KMS-11 (cell line): ENCODE measurements at regions not wholly inside any gene's neighbourhood (a gene's known extent, or its start where the extent isn't known, plus 50 kb on each side); places are given as distances from the start of the nearest gene placed in this dataset.

Experiments used
- H2AFZ ChIP-seq: fragments of 200-600 bp; sonication (generic); 2 replicates; pipeline ENCODE4 v1.6.1; 2016; ENCODE audit warnings: antibody characterized with exemption, mixed run types, low read depth
- H3K27ac ChIP-seq: fragments of 200-600 bp; sonication (generic); 2 replicates; pipeline ENCODE4 v1.6.1; 2016; ENCODE audit warnings: mild to moderate bottlenecking, mixed run types
- H3K27me3 ChIP-seq: fragments of 200-600 bp; sonication (generic); 2 replicates; pipeline ENCODE4 v1.6.1; 2017; ENCODE audit warnings: mild to moderate bottlenecking, low read depth, mixed run types, moderate library complexity; ENCODE audit not compliant: insufficient read depth
- H3K36me3 ChIP-seq: fragments of 200-600 bp; sonication (generic); 2 replicates; pipeline ENCODE4 v1.6.1; 2017; ENCODE audit warnings: mild to moderate bottlenecking, mixed run types; ENCODE audit not compliant: insufficient read depth
- H3K4me1 ChIP-seq: fragments of 200-600 bp; sonication (generic); 2 replicates; pipeline ENCODE4 v1.6.1; 2016; ENCODE audit warnings: mild to moderate bottlenecking, low read depth, mixed run types; ENCODE audit not compliant: poor library complexity, severe bottlenecking
- H3K4me2 ChIP-seq: fragments of 200-600 bp; sonication (generic); 2 replicates; pipeline ENCODE4 v1.7.0; 2016; ENCODE audit warnings: mild to moderate bottlenecking, mixed run types
- H3K4me3 ChIP-seq: fragments of 200-600 bp; sonication (generic); IDR thresholded peaks from 2 replicates; pipeline ENCODE4 v1.6.1; 2017; ENCODE audit warnings: low read depth, low read length, mixed read lengths; ENCODE audit not compliant: insufficient read depth
- H3K79me2 ChIP-seq: fragments of 200-600 bp; sonication (generic); 2 replicates; pipeline ENCODE4 v1.6.1; 2016; ENCODE audit warnings: low read depth, mixed run types; ENCODE audit not compliant: insufficient read depth
- H3K9ac ChIP-seq: fragments of 200-600 bp; sonication (generic); 2 replicates; pipeline ENCODE4 v1.6.1; 2016; ENCODE audit warnings: mild to moderate bottlenecking, mixed run types
- H4K20me1 ChIP-seq: fragments of 200-600 bp; sonication (generic); 2 replicates; pipeline ENCODE4 v1.6.1; 2016; ENCODE audit warnings: mild to moderate bottlenecking, mixed run types; ENCODE audit not compliant: insufficient read depth
- TF ChIP-seq, protein P1 (sequence below): fragments of 200-600 bp; sonication (generic); conservative IDR thresholded peaks from 2 replicates; pipeline ENCODE4 v1.6.1; 2017; ENCODE audit warnings: low read depth, mild to moderate bottlenecking, antibody characterized with exemption, low read length, moderate library complexity, mixed read lengths

DNA sequence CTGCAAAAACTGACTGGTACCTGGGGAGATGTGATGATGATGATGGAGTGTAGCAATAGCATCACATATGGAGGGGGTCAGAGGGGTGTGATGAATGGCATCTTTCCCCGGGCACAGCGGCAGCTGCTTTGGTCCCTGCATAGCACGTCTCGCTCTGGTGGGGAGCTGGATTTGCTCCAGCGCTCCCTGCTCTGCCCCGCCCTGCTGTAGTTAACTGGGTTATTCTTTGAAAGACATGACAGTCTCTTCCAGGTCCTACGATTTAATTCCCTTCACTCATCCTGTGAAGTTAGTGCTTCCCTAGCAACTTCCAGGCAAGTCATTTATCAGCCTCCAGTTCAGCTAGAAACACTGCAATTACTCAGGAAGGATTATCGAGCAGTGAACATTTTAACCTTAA, 463.1 kb downstream of the TSN start:
- Histone ChIP-seq H3K27me3 (no peaks in the 10 kb centered on the region), H3K4me1 (no peaks in the 10 kb centered on the region), H2AFZ (no peak overlapping the region), H3K9ac (no peak overlapping the region), H3K79me2 (no peaks in the 10 kb centered on the region), H3K27ac (no peak overlapping the region), H3K4me3 (no peak overlapping the region), H3K4me2 (no peak overlapping the region), H3K36me3 (no peaks in the 10 kb centered on the region), H4K20me1 (no peaks in the 10 kb centered on the region)
- TF ChIP-seq, protein P1, sequence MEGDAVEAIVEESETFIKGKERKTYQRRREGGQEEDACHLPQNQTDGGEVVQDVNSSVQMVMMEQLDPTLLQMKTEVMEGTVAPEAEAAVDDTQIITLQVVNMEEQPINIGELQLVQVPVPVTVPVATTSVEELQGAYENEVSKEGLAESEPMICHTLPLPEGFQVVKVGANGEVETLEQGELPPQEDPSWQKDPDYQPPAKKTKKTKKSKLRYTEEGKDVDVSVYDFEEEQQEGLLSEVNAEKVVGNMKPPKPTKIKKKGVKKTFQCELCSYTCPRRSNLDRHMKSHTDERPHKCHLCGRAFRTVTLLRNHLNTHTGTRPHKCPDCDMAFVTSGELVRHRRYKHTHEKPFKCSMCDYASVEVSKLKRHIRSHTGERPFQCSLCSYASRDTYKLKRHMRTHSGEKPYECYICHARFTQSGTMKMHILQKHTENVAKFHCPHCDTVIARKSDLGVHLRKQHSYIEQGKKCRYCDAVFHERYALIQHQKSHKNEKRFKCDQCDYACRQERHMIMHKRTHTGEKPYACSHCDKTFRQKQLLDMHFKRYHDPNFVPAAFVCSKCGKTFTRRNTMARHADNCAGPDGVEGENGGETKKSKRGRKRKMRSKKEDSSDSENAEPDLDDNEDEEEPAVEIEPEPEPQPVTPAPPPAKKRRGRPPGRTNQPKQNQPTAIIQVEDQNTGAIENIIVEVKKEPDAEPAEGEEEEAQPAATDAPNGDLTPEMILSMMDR = no peak

DNA sequence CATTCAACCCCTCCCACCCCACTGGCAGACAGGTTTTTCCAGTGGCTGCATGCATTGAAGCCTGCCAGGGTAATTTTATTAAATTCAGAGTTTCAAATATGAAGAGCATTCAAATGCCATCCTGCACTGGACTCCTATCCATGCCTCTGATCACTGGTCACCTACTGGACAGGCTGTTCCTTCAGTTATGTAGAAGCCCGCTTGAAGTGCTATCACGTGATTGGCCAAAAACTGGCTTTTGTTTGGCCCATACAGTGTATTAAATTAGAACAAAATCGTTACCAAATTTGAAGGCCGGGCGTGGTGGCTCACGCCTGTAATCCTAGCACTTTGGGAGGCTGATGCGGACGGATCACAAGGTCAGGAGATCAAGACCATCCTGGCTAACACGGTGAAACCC, 464.1 kb downstream of the TSN start:
- Histone ChIP-seq H3K9ac (no peak overlapping the region), H3K4me1 (no peaks in the 10 kb centered on the region), H3K4me3 (no peak overlapping the region), H3K27ac (no peak overlapping the region), H3K79me2 (no peaks in the 10 kb centered on the region), H4K20me1 (no peaks in the 10 kb centered on the region), H3K36me3 (no peaks in the 10 kb centered on the region), H3K4me2 (no peak overlapping the region), H2AFZ (no peak overlapping the region), H3K27me3 (no peaks in the 10 kb centered on the region)
- TF ChIP-seq, protein P1 = no peak

DNA sequence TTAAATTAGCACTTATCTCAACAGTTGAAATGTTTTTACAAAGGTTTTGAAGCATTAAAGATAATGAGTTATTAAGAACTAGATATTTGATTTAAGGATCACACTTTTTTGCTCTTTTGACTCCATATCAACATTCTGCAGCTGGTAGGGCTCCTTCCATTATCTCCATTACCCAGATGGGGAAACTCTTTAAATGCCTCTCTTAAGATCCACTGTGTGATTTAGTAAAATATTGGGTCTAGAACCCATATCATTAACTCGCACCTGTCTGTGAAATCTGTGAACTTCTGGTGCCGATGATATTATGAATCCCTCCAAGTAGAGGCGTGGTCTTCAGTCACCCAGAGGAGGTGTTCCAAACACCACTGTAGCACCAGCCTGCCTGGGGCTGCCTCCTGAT, 466.2 kb downstream of the TSN start:
- Histone ChIP-seq H4K20me1 (no peaks in the 10 kb centered on the region), H3K4me2 (no peak overlapping the region), H2AFZ (no peak overlapping the region), H3K79me2 (no peaks in the 10 kb centered on the region), H3K27ac (no peak overlapping the region), H3K27me3 (no peaks in the 10 kb centered on the region), H3K4me1 (no peaks in the 10 kb centered on the region), H3K36me3 (no peaks in the 10 kb centered on the region), H3K9ac (no peak overlapping the region), H3K4me3 (no peak overlapping the region)
- TF ChIP-seq, protein P1 = no peak

DNA sequence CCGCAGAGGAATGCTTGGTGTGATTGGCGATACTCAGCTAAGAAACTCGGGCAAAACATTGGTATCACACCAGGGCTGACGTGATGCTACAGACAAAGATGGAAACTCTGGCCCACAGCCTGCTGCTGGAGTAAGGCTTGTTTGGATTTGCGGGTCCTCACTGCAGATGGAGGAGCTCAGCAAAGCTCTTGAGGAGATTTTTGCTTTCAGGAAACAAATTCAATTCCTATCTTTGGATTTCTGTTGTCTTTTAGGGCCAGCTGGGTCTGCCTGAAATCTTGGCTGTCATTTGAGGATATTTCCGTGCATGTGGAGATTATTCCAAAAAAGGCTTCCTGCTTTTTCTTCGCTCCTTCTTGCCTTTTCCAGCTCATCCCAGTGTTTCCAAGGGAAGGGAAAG, 475.8 kb downstream of the TSN start:
- H3K27ac ChIP-seq = no peak overlapping the region
- no peak overlapping the region for H3K4me3 ChIP-seq
- TF ChIP-seq, protein P1 = no peak
- no peaks in the 10 kb centered on the region for H3K27me3 ChIP-seq
- H4K20me1 ChIP-seq = no peaks in the 10 kb centered on the region
- H3K4me2 ChIP-seq = no peak overlapping the region
- no peaks in the 10 kb centered on the region for H3K79me2 ChIP-seq
- H2AFZ ChIP-seq = no peak overlapping the region
- no peak overlapping the region for H3K9ac ChIP-seq
- H3K36me3 ChIP-seq = no peaks in the 10 kb centered on the region
- H3K4me1 ChIP-seq = no peaks in the 10 kb centered on the region

DNA sequence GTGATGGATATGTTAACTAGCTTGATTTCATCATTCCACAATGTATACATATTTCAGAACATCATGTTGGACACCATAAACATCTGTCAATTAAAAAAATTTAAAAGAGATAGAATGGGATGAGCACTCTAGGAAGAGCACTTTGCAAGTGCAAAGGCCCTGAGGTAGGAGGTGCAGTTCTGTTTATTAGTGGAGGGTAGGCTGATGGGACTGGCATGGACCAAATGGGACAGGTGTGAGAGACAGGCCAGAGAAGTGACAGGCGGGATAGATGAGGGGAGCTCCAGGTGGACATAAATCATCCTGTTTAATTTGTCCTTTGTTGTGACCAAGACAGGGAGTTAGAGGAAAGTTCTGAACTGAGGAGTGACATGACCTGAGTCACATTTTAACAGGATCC, 477.9 kb downstream of the TSN start:
- H2AFZ ChIP-seq = no peak overlapping the region

More for the DNA sequence above, 477.9 kb downstream of the TSN start:
- no peak overlapping the region for H3K4me3 ChIP-seq
- TF ChIP-seq, protein P1 = no peak
- H3K27me3 ChIP-seq = no peaks in the 10 kb centered on the region
- H3K27ac ChIP-seq = no peak overlapping the region
- no peaks in the 10 kb centered on the region for H3K36me3 ChIP-seq
- H3K79me2 ChIP-seq = no peaks in the 10 kb centered on the region
- no peaks in the 10 kb centered on the region for H4K20me1 ChIP-seq
- H3K9ac ChIP-seq = no peak overlapping the region
- H3K4me2 ChIP-seq = no peak overlapping the region
- no peaks in the 10 kb centered on the region for H3K4me1 ChIP-seq
